ENCODE measurements at regions not wholly inside any gene's neighbourhood (a gene's known extent, or its start where the extent isn't known, plus 50 kb on each side); places are given as distances from the start of the nearest gene placed in this dataset.

- TF ChIP-seq HDAC6 (IDR thresholded peaks at IDR 0.05; ENCODE audit: low read depth, low read length) (no peak), POLR2AphosphoS5 (IDR thresholded peaks at IDR 0.05; ENCODE audit: low read depth, low read length) (no peak), SP4 (IDR thresholded peaks at IDR 0.05; ENCODE audit: low read length) (no peak), YY1 (IDR thresholded peaks at IDR 0.05; ENCODE audit: low read depth, low read length) (no peak), USF2 (IDR thresholded peaks at IDR 0.05; ENCODE audit: low read length) (no peak)
Measured at GRCh38 chr3:29050155-29050554, 230.7 kb upstream of the RBMS3 start (continued).

All from H1 (cell line).